ENCODE measurements at regions not wholly inside any gene's neighbourhood (a gene's known extent, or its start where the extent isn't known, plus 50 kb on each side); places are given as distances from the start of the nearest gene placed in this dataset.
A peak's percentile ranks its signal among the peaks of the same experiment; 100 is the strongest.
"Not testable (repeated sequence)": the region's sequence is repeated elsewhere in the genome, so short reads cannot be mapped to it uniquely, and the experiment has no call there.

DNA sequence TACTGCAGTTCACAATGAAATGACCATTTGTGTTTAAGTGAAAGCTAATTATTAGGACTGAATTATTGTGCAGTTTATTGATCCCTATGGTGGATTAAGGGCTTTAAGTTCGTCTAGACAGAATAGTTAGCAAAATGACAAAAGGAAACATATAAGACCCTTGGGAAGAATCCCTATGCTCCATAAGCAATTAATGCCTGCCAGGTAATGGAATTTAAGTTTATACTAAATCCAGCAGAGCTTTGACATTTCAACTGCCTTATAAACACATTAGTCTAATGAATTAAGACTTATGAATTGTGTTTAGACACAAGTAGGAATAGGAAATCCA lies 640.0 kb upstream of the ARRDC3 start:
- TF ChIP-seq, protein P1, sequence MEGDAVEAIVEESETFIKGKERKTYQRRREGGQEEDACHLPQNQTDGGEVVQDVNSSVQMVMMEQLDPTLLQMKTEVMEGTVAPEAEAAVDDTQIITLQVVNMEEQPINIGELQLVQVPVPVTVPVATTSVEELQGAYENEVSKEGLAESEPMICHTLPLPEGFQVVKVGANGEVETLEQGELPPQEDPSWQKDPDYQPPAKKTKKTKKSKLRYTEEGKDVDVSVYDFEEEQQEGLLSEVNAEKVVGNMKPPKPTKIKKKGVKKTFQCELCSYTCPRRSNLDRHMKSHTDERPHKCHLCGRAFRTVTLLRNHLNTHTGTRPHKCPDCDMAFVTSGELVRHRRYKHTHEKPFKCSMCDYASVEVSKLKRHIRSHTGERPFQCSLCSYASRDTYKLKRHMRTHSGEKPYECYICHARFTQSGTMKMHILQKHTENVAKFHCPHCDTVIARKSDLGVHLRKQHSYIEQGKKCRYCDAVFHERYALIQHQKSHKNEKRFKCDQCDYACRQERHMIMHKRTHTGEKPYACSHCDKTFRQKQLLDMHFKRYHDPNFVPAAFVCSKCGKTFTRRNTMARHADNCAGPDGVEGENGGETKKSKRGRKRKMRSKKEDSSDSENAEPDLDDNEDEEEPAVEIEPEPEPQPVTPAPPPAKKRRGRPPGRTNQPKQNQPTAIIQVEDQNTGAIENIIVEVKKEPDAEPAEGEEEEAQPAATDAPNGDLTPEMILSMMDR (IDR thresholded peaks at IDR 0.05; ENCODE audit: extremely low read depth, low read depth, low read length): no peak
- Histone ChIP-seq H3K4me1 (ENCODE audit: insufficient read depth, low read length) (no peaks in the 10 kb centered on the region), H3K4me3 (ENCODE audit: insufficient read depth, low read length) (no peak overlapping the region), H4K20me1 (ENCODE audit: insufficient read depth, low read length) (no peaks in the 10 kb centered on the region), H3K79me2 (ENCODE audit: insufficient read depth, low read length) (no peaks in the 10 kb centered on the region), H3K27ac (ENCODE audit: low read depth, low read length) (no peak overlapping the region), H3K36me3 (ENCODE audit: insufficient read depth, low read length) (no peaks in the 10 kb centered on the region), H3K4me2 (ENCODE audit: insufficient read depth, low read length) (no peak overlapping the region), H3K9me3 (ENCODE audit: low read depth, low read length) (no peaks in the 10 kb centered on the region), H3K27me3 (ENCODE audit: insufficient read depth, low read length) (no peaks in the 10 kb centered on the region), H2AFZ (ENCODE audit: low read length) (no peak overlapping the region)
- DNase-seq (ENCODE audit: insufficient read length, low spot score, missing footprints): no peak

DNA sequence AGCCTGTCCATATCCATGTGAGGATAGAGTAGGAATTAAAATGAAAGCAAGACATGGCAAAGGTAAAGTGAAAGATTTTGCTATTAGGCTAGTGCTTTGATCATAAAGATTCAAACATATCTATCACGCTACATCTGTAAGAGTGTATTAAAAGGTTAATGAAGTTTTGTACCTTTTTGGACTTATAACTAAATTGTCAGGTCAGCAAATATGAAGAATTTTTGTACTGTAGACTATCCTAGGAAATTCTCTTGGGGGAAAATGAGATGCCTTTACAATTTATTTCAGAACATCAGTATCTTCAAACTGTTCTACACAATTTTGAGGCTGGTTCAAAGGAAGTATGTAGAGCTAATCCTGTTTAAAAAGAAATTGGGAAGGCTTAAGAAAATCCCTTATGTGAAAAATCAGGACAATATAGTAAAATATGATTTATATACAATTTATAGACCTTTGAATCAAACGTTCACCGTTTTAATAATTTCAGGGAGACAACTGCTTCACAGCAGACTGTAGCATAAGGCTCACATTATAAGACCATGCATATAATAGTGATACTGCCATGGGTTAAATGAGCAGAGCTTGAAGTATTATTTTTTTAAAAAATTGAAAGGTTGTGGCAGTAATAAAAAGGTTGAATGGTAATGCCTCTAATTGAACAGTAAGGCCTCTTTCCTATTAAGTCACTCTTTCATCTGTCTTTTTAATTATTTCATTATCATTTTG lies 639.5 kb upstream of the ARRDC3 start:
- H4K20me1 ChIP-seq (ENCODE audit: insufficient read depth, low read length): no peaks in the 10 kb centered on the region
- H3K79me2 ChIP-seq (ENCODE audit: insufficient read depth, low read length): no peaks in the 10 kb centered on the region
- H3K27ac ChIP-seq (ENCODE audit: low read depth, low read length): no peak overlapping the region
- H3K27me3 ChIP-seq (ENCODE audit: insufficient read depth, low read length): no peaks in the 10 kb centered on the region
- H3K4me1 ChIP-seq (ENCODE audit: insufficient read depth, low read length): peaks cover 1% of the 10 kb centered on the region
- no peak overlapping the region for H3K4me2 ChIP-seq (ENCODE audit: insufficient read depth, low read length)
- no peaks in the 10 kb centered on the region for H3K36me3 ChIP-seq (ENCODE audit: insufficient read depth, low read length)
- H3K4me3 ChIP-seq (ENCODE audit: insufficient read depth, low read length): no peak overlapping the region
- TF ChIP-seq, protein P1 (IDR thresholded peaks at IDR 0.05; ENCODE audit: extremely low read depth, low read depth, low read length): no peak
- DNase-seq (ENCODE audit: insufficient read length, low spot score, missing footprints): no peak
- no peaks in the 10 kb centered on the region for H3K9me3 ChIP-seq (ENCODE audit: low read depth, low read length)
- no peak overlapping the region for H2AFZ ChIP-seq (ENCODE audit: low read length)

DNA sequence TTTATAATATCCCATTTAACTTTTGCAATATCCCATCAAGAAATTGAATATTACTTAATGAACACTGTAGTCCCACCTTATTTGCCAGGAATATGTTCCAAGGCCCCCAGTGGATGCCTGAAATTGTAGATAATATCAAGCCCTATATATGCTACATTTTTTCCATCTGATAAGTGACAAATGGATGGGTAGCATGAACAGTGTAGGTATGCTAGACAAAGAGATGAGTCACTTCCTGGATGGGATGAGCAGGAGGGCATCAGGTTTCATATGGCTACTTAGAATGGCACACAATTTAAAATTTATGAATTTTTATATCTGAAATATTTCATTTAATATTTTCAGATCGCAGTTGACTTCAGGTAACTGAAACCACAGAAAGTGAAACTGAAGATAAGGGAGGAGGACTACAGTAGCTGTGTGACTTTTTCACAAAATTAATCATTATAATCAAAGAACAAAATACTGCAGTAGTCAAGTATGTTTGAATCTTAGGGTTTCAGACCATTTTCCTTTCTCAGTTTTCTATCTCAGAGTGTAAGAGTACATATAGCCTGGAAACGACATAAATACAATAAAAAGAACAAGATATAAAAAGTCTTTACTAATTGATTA lies 636.4 kb upstream of the ARRDC3 start:
- H4K20me1 ChIP-seq (ENCODE audit: insufficient read depth, low read length): no peaks in the 10 kb centered on the region
- no peak for DNase-seq (ENCODE audit: insufficient read length, low spot score, missing footprints)
- no peak overlapping the region for H3K4me2 ChIP-seq (ENCODE audit: insufficient read depth, low read length)
- TF ChIP-seq, protein P1 (IDR thresholded peaks at IDR 0.05; ENCODE audit: extremely low read depth, low read depth, low read length): no peak
- H3K4me1 ChIP-seq (ENCODE audit: insufficient read depth, low read length): peaks cover 6% of the 10 kb centered on the region
- no peak overlapping the region for H2AFZ ChIP-seq (ENCODE audit: low read length)
- H3K4me3 ChIP-seq (ENCODE audit: insufficient read depth, low read length): no peak overlapping the region
- H3K27ac ChIP-seq (ENCODE audit: low read depth, low read length): no peak overlapping the region
- H3K36me3 ChIP-seq (ENCODE audit: insufficient read depth, low read length): no peaks in the 10 kb centered on the region
- H3K79me2 ChIP-seq (ENCODE audit: insufficient read depth, low read length): no peaks in the 10 kb centered on the region
- no peaks in the 10 kb centered on the region for H3K9me3 ChIP-seq (ENCODE audit: low read depth, low read length)
- H3K27me3 ChIP-seq (ENCODE audit: insufficient read depth, low read length): no peaks in the 10 kb centered on the region

DNA sequence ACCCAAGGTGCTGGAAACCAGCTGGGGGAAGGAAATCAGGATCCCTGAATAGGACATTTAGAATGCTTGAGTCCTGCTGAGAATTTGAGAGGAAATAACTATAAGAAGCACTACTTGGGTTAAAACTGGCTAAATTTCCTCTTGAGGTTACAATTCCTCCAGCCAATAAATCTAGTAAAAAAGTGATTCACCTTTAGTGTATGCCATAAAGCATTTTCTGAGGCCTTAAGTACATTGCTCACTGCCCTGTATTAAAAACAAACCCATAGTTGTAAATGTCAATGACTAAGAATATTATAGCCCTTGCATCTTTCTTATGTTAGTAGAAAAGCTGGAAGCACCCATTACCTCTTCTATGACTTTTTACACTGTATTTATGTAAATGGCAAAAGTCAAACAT lies 634.7 kb upstream of the ARRDC3 start:
- H3K4me1 ChIP-seq (ENCODE audit: insufficient read depth, low read length): peaks cover 6% of the 10 kb centered on the region
- H3K36me3 ChIP-seq (ENCODE audit: insufficient read depth, low read length): no peaks in the 10 kb centered on the region
- no peak overlapping the region for H3K27ac ChIP-seq (ENCODE audit: low read depth, low read length)
- no peaks in the 10 kb centered on the region for H4K20me1 ChIP-seq (ENCODE audit: insufficient read depth, low read length)
- H3K4me2 ChIP-seq (ENCODE audit: insufficient read depth, low read length): no peak overlapping the region
- no peaks in the 10 kb centered on the region for H3K27me3 ChIP-seq (ENCODE audit: insufficient read depth, low read length)
- no peaks in the 10 kb centered on the region for H3K79me2 ChIP-seq (ENCODE audit: insufficient read depth, low read length)
- no peaks in the 10 kb centered on the region for H3K9me3 ChIP-seq (ENCODE audit: low read depth, low read length)
- TF ChIP-seq, protein P1 (IDR thresholded peaks at IDR 0.05; ENCODE audit: extremely low read depth, low read depth, low read length): no peak
- peak; percentile 46 for DNase-seq (ENCODE audit: insufficient read length, low spot score, missing footprints)
- H3K4me3 ChIP-seq (ENCODE audit: insufficient read depth, low read length): no peak overlapping the region
- no peak overlapping the region for H2AFZ ChIP-seq (ENCODE audit: low read length)

- H3K9me3 ChIP-seq (ENCODE audit: low read depth, low read length); H3K4me2 ChIP-seq (ENCODE audit: insufficient read depth, low read length); H4K20me1 ChIP-seq (ENCODE audit: insufficient read depth, low read length): not testable (repeated sequence)
These were observed 628.7 kb upstream of the ARRDC3 start for GRCh38 chr5:92011845-92012244.

More at GRCh38 chr5:92011845-92012244, 628.7 kb upstream of the ARRDC3 start:
- H3K36me3 ChIP-seq (ENCODE audit: insufficient read depth, low read length); H2AFZ ChIP-seq (ENCODE audit: low read length); H3K4me3 ChIP-seq (ENCODE audit: insufficient read depth, low read length); H3K79me2 ChIP-seq (ENCODE audit: insufficient read depth, low read length); H3K4me1 ChIP-seq (ENCODE audit: insufficient read depth, low read length); H3K27ac ChIP-seq (ENCODE audit: low read depth, low read length); H3K27me3 ChIP-seq (ENCODE audit: insufficient read depth, low read length); DNase-seq (ENCODE audit: insufficient read length, low spot score, missing footprints): not testable (repeated sequence)
